ENCODE measurements at regions not wholly inside any gene's neighbourhood (a gene's known extent, or its start where the extent isn't known, plus 50 kb on each side); places are given as distances from the start of the nearest gene placed in this dataset.

- no peak for DNase-seq
Observed at GRCh38 chr6:7468382-7469081, 72.9 kb upstream of the DSP start.

- DNase-seq, result no peak
Observed at GRCh38 chr6:7469696-7470095, 71.8 kb upstream of the DSP start.

- no peak for DNase-seq
Observed at GRCh38 chr6:7471171-7471570, 70.3 kb upstream of the DSP start.

GRCh38 chr6:7473805-7474719 lies 67.4 kb upstream of the DSP start:
- DNase-seq, result no peak

- no peak for DNase-seq
Observed at GRCh38 chr6:7475081-7475480, 66.4 kb upstream of the DSP start.

GRCh38 chr6:7479801-7480266 lies 61.6 kb upstream of the DSP start:
- DNase-seq, result no peak

GRCh38 chr6:7484666-7485065 lies 56.8 kb upstream of the DSP start:
- no peak for DNase-seq

- no peak for DNase-seq
Observed at GRCh38 chr6:7486951-7487350, 54.5 kb upstream of the DSP start.

GRCh38 chr6:7488494-7488893 lies 53.0 kb upstream of the DSP start:
- no peak for DNase-seq

GRCh38 chr6:7489376-7489775 lies 52.1 kb upstream of the DSP start:
- DNase-seq, result peak; percentile 44 to 72
